NCI-H1694 (cell line): ENCODE measurements at regions not wholly inside any gene's neighbourhood (a gene's known extent, or its start where the extent isn't known, plus 50 kb on each side); places are given as distances from the start of the nearest gene placed in this dataset.

Experiments
- DNase-seq: peaks from one replicate; lab custom pipeline; 2025; lab: John Stamatoyannopoulos, UW

- DNase-seq = no peak
Measured at GRCh38 chr6:40909811-40910210, 129.2 kb downstream of the UNC5CL start.

DNA sequence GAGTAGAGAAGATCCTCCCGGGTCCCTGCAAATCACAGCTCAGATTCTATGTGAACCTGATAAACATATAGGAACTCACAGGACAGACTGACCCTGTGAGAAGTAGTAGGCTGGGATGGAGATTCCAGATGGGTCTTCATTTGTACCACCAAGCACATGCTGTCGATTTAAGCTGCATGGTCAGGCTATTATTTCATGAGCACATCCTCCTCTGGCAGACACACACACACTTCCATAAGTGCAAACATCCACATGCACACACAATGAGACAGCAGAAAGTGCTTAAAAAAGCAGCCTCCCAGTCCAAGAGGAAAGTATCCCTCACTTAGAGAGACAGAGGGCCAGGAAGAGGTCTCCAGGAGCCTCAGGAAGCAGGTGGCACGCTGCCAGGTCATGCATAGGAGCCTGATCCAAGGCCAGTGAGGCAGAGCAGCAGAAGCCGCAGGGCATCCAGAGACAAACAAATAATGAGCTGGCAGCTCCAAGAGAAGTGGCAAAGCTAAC is 131.8 kb downstream of the UNC5CL start:
- DNase-seq = peak; percentile 33

DNA sequence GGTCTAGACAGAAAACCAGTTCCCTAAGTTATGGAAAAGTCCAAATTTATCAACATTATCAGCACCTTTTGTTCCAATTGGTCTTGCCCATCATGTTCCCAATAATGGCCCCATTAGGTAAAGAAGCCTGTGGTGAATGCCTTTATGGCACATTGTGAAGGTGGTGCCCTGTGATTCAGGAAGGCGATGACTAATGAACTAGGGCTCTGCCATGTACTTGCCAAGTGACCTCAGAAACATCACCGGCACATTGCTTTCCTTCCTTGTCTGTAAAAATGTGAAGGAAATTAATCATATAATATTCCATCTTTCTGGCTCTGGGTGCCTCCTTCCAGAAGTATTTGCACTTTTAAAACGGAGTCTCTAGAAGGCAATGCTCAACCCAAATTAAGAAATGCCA is 132.3 kb downstream of the UNC5CL start:
- DNase-seq = no peak

GRCh38 chr6:40904583-40905194 is 134.3 kb downstream of the UNC5CL start:
- no peak for DNase-seq

DNA sequence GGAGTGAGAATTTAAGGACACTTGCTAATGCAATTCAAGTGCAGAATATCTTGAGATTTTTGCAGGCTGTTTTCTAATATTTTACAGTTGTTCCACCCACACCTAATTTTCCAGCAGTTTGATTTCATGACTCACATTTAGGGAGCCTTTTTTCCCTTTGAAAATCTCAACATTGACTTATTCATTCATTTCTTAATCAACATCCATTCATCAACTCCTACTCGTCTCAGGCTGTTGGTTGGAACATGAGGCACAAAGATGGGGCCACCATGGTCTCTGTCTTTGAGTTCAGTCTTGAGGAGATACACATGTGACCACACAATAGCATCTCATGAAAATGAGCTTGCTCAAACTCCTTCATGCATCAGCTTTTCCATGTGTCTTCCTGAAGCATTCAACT is 135.6 kb downstream of the UNC5CL start:
- no peak for DNase-seq

DNA sequence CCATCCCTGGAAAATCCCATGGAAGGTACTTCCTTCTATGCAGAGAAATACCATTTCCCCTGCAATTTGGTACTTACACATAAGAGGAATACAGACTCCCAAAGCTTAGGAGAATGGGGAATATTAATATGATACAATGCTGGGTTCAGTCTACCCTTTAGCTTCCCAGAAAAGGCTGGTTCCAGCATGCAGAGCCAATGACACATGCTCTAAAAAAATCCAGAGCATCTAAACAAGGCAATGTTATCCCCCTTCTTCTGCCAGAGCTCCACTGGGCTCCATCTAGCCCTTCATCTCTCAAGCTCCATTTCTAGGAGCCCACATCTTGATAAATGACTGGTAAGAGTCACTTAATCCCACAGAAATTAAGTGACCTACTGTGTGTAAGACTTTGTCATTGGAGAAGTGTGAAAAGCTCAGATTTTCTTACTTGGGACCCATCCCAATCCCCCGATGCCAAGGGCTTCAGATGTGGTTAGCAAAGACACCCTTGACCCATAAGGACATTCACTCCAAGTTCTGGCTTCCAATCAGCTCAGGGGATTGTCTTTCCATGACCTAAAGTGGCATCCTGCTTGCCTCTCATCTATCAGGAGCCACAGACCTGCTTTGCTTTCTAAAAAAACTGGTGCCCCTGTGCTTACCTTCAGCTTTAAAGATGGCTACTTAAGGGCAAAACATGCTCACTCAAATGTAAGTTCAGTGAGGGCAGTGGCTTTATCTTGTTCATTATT is 137.5 kb downstream of the UNC5CL start:
- no peak for DNase-seq

GRCh38 chr6:40900791-40901190 is 138.2 kb downstream of the UNC5CL start:
- no peak for DNase-seq

DNA sequence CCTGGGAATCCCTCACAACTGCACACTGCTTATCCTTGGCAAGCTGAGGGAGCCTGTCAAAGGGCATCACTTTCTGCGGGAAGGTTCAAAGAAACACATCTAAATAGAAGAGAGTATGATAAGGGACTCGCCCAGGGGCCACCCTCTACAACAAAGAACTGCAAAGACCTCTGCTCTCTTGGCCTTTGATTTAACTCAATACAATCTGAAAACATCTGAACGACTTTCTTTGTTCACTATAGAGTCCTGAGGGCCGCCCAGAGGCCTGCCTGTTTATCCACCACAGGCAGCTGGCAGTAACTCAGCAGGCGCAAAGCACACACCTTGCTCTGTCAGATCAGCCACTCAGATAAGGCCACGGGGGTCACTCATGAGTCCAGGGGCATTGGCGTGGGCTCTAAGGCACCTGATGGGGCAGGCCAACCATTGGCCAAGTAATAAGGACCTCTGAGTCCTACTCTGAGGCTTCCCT is 139.3 kb downstream of the UNC5CL start:
- no peak for DNase-seq

GRCh38 chr6:40898073-40898472 is 140.9 kb downstream of the UNC5CL start:
- no peak for DNase-seq

DNA sequence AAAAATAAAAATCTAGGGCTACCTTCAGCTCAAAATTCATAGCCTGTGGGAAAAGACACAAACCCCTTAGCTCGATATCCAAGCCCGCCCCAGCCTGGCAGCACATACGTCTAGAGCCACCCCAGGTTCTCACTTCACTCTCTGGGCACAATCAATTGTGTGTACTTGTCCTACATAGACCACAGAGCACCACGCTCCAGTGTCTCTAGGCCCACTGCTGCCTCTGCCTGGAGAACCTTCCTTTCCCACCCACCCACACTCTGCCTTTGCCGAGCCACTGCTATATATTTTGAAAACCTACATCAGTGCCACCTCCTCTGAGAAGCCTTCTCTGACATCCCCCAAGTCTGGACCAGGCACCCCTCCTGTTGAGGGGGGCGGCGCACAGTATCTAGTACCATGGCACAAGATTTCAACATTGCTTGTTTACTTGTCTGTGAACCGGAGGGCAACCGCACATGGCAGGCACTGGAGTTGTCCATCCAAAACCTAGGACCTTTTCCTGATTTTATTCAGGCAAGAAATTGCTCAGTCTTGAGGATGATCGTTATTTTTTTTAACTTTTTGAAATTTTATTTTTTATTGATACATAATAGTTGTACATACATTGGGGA is 141.5 kb downstream of the UNC5CL start:
- no peak for DNase-seq

DNA sequence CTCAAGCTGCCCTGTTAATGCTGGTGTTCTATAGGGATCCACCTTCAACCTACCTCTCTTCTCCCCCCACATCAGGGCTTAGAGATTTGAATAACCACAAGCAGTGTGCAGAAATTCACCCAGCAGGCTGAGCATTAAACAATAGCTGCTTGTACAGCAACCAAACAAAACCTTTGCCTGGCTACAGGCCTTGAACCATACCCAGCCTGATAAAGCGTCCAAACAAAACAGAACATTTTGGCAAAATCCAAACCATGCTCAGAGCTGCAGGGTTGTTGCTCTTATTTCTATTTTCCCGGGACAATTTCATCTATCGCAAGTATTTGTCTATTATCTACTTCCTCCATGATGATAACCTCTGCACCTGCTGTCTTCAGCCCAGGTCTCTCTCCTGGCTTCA is 142.3 kb downstream of the UNC5CL start:
- DNase-seq = no peak

- DNase-seq = no peak
Measured at GRCh38 chr6:40894962-40895799, 143.8 kb downstream of the UNC5CL start.

DNA sequence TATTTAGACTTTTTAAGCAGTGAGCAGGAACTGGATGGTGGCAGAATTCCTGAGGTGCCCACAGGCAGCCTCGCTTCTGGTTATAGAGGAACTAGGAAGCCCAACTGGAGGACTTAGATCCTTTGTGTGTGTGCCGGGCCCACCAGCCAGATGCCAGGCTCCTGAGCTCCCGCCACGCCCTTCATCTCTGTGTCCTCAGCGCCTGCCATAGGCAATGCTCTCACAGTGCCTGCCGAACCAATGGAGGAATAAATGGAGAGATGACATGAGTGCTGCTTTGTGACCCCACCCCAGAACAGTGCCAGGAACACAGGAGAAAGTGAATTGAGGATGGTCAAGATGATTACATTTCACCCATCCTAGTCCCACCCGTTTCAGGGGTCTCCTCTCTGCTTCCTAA is 146.0 kb downstream of the UNC5CL start:
- DNase-seq = no peak

DNA sequence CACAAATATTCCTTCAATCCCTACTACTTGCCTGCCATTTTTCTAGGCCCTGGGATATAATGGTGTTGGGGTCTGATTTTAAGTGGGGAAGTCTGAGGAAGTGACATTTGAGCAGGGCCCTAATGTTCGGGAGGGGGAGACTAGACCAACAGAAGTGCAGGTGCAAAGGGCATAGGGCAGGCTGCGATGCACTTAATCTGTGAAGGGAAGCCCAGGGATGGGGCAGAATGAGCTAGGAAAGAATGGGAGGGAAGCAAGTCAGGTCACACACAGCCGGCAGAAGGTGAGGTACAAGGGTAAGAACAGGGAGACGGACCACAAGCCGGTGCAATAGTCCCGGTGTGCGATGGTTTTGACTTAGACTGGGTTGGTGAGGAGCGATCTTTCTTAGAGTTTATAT is 146.8 kb downstream of the UNC5CL start:
- no peak for DNase-seq

DNA sequence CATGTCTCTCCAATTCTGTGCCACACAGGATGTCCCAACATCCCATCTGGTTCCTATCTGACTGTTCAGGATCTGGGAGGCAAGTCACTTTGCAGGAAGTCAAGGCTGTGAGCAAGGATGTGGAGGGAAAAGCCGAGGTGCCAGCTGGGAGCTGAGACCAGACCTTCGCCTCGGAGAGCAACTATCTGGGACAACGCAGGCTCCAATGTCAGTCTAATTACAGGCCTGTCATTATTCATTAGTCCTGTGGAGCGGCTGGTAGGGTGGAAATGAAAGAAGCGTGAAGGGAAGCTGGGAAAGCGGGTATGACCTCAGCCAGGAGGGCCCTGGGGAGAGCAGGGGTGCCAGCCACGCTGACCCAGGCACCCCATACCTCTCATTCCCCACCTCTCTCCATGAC is 147.3 kb downstream of the UNC5CL start:
- DNase-seq = no peak

DNA sequence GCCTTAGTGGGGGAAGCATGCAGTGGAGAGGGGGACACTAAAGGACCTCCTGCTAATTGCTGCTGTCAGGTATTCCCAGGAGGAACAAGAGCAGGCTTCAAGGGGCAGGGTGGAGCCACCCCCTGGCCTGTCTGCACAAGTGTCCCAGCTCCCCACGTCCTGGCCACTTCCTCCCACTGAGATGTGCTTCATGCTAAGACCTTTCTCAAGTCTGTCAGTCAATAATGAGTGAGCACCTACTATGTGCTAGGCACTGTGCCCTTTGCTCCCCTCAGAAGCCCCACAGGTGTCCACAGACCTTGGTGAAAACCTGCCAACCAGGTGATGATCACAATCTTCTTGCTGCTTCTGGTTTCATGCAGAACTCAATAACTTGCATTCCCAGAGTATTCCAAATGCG is 147.9 kb downstream of the UNC5CL start:
- no peak for DNase-seq

GRCh38 chr6:40889137-40889832 is 149.7 kb downstream of the UNC5CL start:
- DNase-seq = no peak

GRCh38 chr6:40888456-40888990 is 150.5 kb downstream of the UNC5CL start:
- no peak for DNase-seq

DNA sequence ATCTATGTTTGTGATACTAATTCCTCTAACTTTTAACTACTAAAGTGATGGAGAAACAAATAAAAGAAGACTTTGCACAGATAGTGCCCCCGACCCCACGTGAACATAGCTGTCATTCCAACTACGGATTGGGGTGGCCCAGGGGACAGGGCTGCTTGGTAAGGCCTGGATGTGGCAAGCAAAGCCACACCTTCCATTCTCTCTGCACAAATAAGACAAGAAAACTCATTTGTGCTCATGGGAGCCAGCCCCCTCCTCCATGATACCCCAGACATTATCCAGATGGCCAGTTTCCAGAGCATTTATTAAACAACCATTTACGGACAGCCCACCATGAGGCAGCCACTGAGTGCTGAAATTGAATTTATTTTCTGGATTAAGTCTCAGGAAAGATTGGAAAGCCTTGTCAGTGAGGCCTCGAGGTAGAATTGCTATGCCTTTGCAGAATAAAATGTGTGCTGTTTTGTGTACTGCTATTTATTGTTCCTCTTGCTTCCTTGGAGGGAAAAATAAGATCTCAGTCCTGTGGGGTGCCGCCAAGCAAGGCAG is 151.2 kb downstream of the UNC5CL start:
- DNase-seq = no peak

- DNase-seq = no peak
Measured at GRCh38 chr6:40887079-40887791, 151.8 kb downstream of the UNC5CL start.
